Ectodermal cell (in vitro differentiated cells): ENCODE measurements at regions not wholly inside any gene's neighbourhood (a gene's known extent, or its start where the extent isn't known, plus 50 kb on each side); places are given as distances from the start of the nearest gene placed in this dataset.
"Not testable (repeated sequence)": the region's sequence is repeated elsewhere in the genome, so short reads cannot be mapped to it uniquely, and the experiment has no call there.

ENCODE experiments used
- H3K27ac ChIP-seq: 2 replicates; pipeline ENCODE4 v1.7.0; 2013; ENCODE audit warnings: mild to moderate bottlenecking, low read depth, low read length; ENCODE audit not compliant: insufficient read depth, poor library complexity, severe bottlenecking
- H3K27me3 ChIP-seq: 2 replicates; pipeline ENCODE4 v1.7.0; 2013; ENCODE audit warnings: mild to moderate bottlenecking, low read length; ENCODE audit not compliant: insufficient read depth, control insufficient read depth, poor library complexity, severe bottlenecking
- H3K36me3 ChIP-seq: one replicate; pipeline ENCODE4 v1.7.0; 2013; ENCODE audit warnings: low read length; ENCODE audit not compliant: control insufficient read depth, insufficient read depth
- H3K4me1 ChIP-seq: one replicate; pipeline ENCODE4 v1.7.0; 2013; ENCODE audit warnings: low read length; ENCODE audit not compliant: control insufficient read depth, insufficient read depth
- H3K4me3 ChIP-seq: 2 replicates; pipeline ENCODE4 v1.7.0; 2013; ENCODE audit warnings: low read depth, low read length, control low read depth; ENCODE audit not compliant: insufficient read depth
- H3K9me3 ChIP-seq: 2 replicates; pipeline ENCODE4 v1.7.0; 2013; ENCODE audit warnings: mild to moderate bottlenecking, low read length, moderate library complexity; ENCODE audit not compliant: control insufficient read depth
- WGBS, 2 experiments: methylation state at CpG; one replicate each; pipeline ENCODE4 v1.1.7; 2013; ENCODE audit warnings: missing lambda C conversion rate in 2 of 2; 5-methylcytosine and 5-hydroxymethylcytosine counted together

GRCh38 chr14:84998216-84998615 lies 531.7 kb upstream of the FLRT2 start:
- Histone ChIP-seq H3K27me3 (no peaks in the 10 kb centered on the region), H3K9me3 (no peaks in the 10 kb centered on the region), H3K27ac (no peak overlapping the region), H3K36me3 (no peaks in the 10 kb centered on the region), H3K4me3 (no peak overlapping the region), H3K4me1 (no peaks in the 10 kb centered on the region)

GRCh38 chr14:85002846-85003245 lies 527.1 kb upstream of the FLRT2 start:
- no peaks in the 10 kb centered on the region for H3K9me3 ChIP-seq
- H3K4me3 ChIP-seq, result no peak overlapping the region
- 75 to 94% methylated on average over 1 of the region's 1 CpG for WGBS, 2 experiments
- no peak overlapping the region for H3K27ac ChIP-seq
- no peaks in the 10 kb centered on the region for H3K27me3 ChIP-seq
- H3K36me3 ChIP-seq, result no peaks in the 10 kb centered on the region
- H3K4me1 ChIP-seq, result no peaks in the 10 kb centered on the region

- Histone ChIP-seq H3K27ac (no peak overlapping the region), H3K36me3 (no peaks in the 10 kb centered on the region), H3K4me1 (no peaks in the 10 kb centered on the region), H3K9me3 (no peaks in the 10 kb centered on the region), H3K27me3 (no peaks in the 10 kb centered on the region), H3K4me3 (no peak overlapping the region)
These were observed 526.1 kb upstream of the FLRT2 start for GRCh38 chr14:85003805-85004204.

GRCh38 chr14:85009506-85009905 lies 520.4 kb upstream of the FLRT2 start:
- H3K4me3 ChIP-seq, result no peak overlapping the region

GRCh38 chr14:85010186-85010585 lies 519.8 kb upstream of the FLRT2 start:
- no peaks in the 10 kb centered on the region for H3K27me3 ChIP-seq
- no peaks in the 10 kb centered on the region for H3K36me3 ChIP-seq
- H3K4me1 ChIP-seq, result no peaks in the 10 kb centered on the region
- H3K9me3 ChIP-seq, result no peaks in the 10 kb centered on the region
- WGBS, 2 experiments, result 100% methylated on average over 1 of the region's 1 CpG
- H3K4me3 ChIP-seq, result no peak overlapping the region
- no peak overlapping the region for H3K27ac ChIP-seq

More at GRCh38 chr14:85009506-85009905, 520.4 kb upstream of the FLRT2 start:
- no peaks in the 10 kb centered on the region for H3K36me3 ChIP-seq
- H3K27me3 ChIP-seq, result no peaks in the 10 kb centered on the region
- 90 to 95% methylated on average over 7 of the region's 7 CpGs for WGBS, 2 experiments
- H3K4me1 ChIP-seq, result no peaks in the 10 kb centered on the region
- H3K9me3 ChIP-seq, result no peaks in the 10 kb centered on the region
- no peak overlapping the region for H3K27ac ChIP-seq

GRCh38 chr14:85016496-85016895 lies 513.4 kb upstream of the FLRT2 start:
- H3K4me1 ChIP-seq, result no peaks in the 10 kb centered on the region
- 17 to 38% methylated on average over 1 of the region's 1 CpG for WGBS, 2 experiments

GRCh38 chr14:85023866-85024265 lies 506.1 kb upstream of the FLRT2 start:
- 93% methylated on average over 7 of the region's 7 CpGs for WGBS, 2 experiments
- not testable (repeated sequence) for H3K9me3 ChIP-seq, H3K36me3 ChIP-seq, H3K27ac ChIP-seq, H3K27me3 ChIP-seq, H3K4me3 ChIP-seq, H3K4me1 ChIP-seq

More at GRCh38 chr14:85016496-85016895, 513.4 kb upstream of the FLRT2 start:
- Histone ChIP-seq H3K9me3 (no peaks in the 10 kb centered on the region), H3K4me3 (no peak overlapping the region), H3K27me3 (no peaks in the 10 kb centered on the region), H3K36me3 (no peaks in the 10 kb centered on the region), H3K27ac (no peak overlapping the region)

- no peaks in the 10 kb centered on the region for H3K4me1 ChIP-seq
- H3K4me3 ChIP-seq, result no peak overlapping the region
- no peak overlapping the region for H3K27ac ChIP-seq
- no peaks in the 10 kb centered on the region for H3K9me3 ChIP-seq
- H3K27me3 ChIP-seq, result no peaks in the 10 kb centered on the region
- 88 to 93% methylated on average over 2 of the region's 2 CpGs for WGBS, 2 experiments
- no peaks in the 10 kb centered on the region for H3K36me3 ChIP-seq
These were observed 505.0 kb upstream of the FLRT2 start for GRCh38 chr14:85024931-85025330.

GRCh38 chr14:85027681-85028370 lies 502.1 kb upstream of the FLRT2 start:
- H3K27me3 ChIP-seq, result no peaks in the 10 kb centered on the region
- H3K36me3 ChIP-seq, result no peaks in the 10 kb centered on the region
- 82 to 87% methylated on average over 2 of the region's 2 CpGs for WGBS, 2 experiments
- H3K4me1 ChIP-seq, result no peaks in the 10 kb centered on the region
- H3K9me3 ChIP-seq, result no peaks in the 10 kb centered on the region
- no peak overlapping the region for H3K27ac ChIP-seq
- H3K4me3 ChIP-seq, result no peak overlapping the region

- no peaks in the 10 kb centered on the region for H3K9me3 ChIP-seq
- WGBS, 2 experiments, result 92 to 95% methylated on average over 1 to 2 of the region's 2 CpGs
- H3K36me3 ChIP-seq, result no peaks in the 10 kb centered on the region
- no peak overlapping the region for H3K27ac ChIP-seq
- H3K4me3 ChIP-seq, result no peak overlapping the region
- H3K27me3 ChIP-seq, result no peaks in the 10 kb centered on the region
- H3K4me1 ChIP-seq, result no peaks in the 10 kb centered on the region
These were observed 492.5 kb upstream of the FLRT2 start for GRCh38 chr14:85037411-85037810.
